HL-60 (cell line): ENCODE measurements at regions not wholly inside any gene's neighbourhood (a gene's known extent, or its start where the extent isn't known, plus 50 kb on each side); places are given as distances from the start of the nearest gene placed in this dataset.

ENCODE experiments used
- DNase-seq, 2 experiments: peaks; one replicate each; pipeline ENCODE4 v3.0.0-alpha.2; 2010 to 2020; ENCODE audit warnings: low read depth in 1 of 2, low spot score in 1 of 2
- H3K27ac ChIP-seq: fragments of 250-450 bp; sonication (Bioruptor Pico); replicated peaks from 2 replicates; pipeline ENCODE4 v1.5.1; 2020; ENCODE audit warnings: mild to moderate bottlenecking, moderate library complexity
- H3K27me3 ChIP-seq: fragments of 250-450 bp; sonication (Bioruptor Pico); 2 replicates; pipeline ENCODE4 v1.5.1; 2021; ENCODE audit warnings: mild to moderate bottlenecking, moderate library complexity; ENCODE audit not compliant: insufficient read depth, poor library complexity, severe bottlenecking
- H3K4me3 ChIP-seq: replicated peaks from 2 replicates; pipeline ENCODE4 v1.5.1; 2011; ENCODE audit warnings: mild to moderate bottlenecking, control low read depth, low read length; ENCODE audit not compliant: insufficient read depth
- CTCF ChIP-seq: IDR thresholded peaks from one replicate; pipeline ENCODE4 v1.5.1; 2011; ENCODE audit warnings: low read length, control low read depth, inconsistent platforms; ENCODE audit not compliant: insufficient read depth
- GABPA ChIP-seq: IDR thresholded peaks from 2 replicates; pipeline ENCODE4 v1.6.1; 2012; ENCODE audit warnings: low read depth
- POLR2AphosphoS5 ChIP-seq: IDR thresholded peaks from 2 replicates; pipeline ENCODE4 v1.6.1; 2012; ENCODE audit warnings: low read depth
- SPI1 ChIP-seq: IDR thresholded peaks from 2 replicates; pipeline ENCODE4 v1.6.1; 2012; ENCODE audit warnings: low read depth, mild to moderate bottlenecking, borderline replicate concordance
- TF ChIP-seq, protein P1 (sequence below): IDR thresholded peaks from 2 replicates; pipeline ENCODE4 v1.6.1; 2012; ENCODE audit warnings: low read depth; ENCODE audit not compliant: insufficient replicate concordance

- no peak for DNase-seq
- Histone ChIP-seq H3K27me3 (no peaks in the 10 kb centered on the region), H3K4me3 (no peak overlapping the region), H3K27ac (no peak overlapping the region)
- no peak for TF ChIP-seq GABPA
- TF ChIP-seq, protein P1, sequence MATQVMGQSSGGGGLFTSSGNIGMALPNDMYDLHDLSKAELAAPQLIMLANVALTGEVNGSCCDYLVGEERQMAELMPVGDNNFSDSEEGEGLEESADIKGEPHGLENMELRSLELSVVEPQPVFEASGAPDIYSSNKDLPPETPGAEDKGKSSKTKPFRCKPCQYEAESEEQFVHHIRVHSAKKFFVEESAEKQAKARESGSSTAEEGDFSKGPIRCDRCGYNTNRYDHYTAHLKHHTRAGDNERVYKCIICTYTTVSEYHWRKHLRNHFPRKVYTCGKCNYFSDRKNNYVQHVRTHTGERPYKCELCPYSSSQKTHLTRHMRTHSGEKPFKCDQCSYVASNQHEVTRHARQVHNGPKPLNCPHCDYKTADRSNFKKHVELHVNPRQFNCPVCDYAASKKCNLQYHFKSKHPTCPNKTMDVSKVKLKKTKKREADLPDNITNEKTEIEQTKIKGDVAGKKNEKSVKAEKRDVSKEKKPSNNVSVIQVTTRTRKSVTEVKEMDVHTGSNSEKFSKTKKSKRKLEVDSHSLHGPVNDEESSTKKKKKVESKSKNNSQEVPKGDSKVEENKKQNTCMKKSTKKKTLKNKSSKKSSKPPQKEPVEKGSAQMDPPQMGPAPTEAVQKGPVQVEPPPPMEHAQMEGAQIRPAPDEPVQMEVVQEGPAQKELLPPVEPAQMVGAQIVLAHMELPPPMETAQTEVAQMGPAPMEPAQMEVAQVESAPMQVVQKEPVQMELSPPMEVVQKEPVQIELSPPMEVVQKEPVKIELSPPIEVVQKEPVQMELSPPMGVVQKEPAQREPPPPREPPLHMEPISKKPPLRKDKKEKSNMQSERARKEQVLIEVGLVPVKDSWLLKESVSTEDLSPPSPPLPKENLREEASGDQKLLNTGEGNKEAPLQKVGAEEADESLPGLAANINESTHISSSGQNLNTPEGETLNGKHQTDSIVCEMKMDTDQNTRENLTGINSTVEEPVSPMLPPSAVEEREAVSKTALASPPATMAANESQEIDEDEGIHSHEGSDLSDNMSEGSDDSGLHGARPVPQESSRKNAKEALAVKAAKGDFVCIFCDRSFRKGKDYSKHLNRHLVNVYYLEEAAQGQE: no peak
- no peak for TF ChIP-seq SPI1
- TF ChIP-seq CTCF: no peak
- no peak for TF ChIP-seq POLR2AphosphoS5
Measured at GRCh38 chr14:55841625-55842024, 261.6 kb downstream of the KTN1 start.

DNA sequence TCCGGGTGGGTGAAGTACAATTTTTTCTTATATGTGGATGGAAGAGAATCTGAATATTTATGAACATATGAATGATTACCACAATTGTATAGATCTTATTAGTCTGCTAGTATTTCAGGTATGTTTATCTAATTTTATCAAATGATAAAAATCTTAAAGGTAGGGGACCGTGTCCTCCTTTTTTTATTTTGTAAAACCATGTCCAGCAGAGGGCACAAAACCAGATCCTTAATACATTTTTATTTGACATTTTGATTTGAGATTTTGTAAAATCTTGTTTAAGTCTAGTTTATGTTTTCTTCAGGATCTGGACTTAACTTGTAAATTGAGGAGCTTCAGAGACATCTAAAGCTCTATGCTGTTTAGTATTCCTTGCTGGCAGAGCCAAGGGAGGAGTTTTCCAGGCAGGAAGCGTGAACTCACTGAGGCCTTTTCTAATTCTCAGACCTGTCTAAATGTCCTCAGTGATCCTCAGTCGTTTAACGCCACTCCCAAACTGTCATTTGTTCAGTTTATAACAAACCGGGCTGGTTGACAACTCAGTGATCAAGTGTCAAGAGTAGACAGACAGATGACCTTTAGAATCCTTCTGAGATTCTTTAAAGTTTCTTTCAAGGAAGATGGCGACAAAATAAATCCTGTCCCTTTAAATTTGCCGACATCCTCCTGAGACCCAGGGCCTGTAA lies 263.9 kb downstream of the KTN1 start:
- no peak overlapping the region for H3K4me3 ChIP-seq
- no peaks in the 10 kb centered on the region for H3K27me3 ChIP-seq
- DNase-seq: no peak
- no peak overlapping the region for H3K27ac ChIP-seq
- TF ChIP-seq GABPA: no peak
- no peak for TF ChIP-seq SPI1
- TF ChIP-seq, protein P1: no peak
- TF ChIP-seq POLR2AphosphoS5: no peak
- TF ChIP-seq CTCF: no peak

DNA sequence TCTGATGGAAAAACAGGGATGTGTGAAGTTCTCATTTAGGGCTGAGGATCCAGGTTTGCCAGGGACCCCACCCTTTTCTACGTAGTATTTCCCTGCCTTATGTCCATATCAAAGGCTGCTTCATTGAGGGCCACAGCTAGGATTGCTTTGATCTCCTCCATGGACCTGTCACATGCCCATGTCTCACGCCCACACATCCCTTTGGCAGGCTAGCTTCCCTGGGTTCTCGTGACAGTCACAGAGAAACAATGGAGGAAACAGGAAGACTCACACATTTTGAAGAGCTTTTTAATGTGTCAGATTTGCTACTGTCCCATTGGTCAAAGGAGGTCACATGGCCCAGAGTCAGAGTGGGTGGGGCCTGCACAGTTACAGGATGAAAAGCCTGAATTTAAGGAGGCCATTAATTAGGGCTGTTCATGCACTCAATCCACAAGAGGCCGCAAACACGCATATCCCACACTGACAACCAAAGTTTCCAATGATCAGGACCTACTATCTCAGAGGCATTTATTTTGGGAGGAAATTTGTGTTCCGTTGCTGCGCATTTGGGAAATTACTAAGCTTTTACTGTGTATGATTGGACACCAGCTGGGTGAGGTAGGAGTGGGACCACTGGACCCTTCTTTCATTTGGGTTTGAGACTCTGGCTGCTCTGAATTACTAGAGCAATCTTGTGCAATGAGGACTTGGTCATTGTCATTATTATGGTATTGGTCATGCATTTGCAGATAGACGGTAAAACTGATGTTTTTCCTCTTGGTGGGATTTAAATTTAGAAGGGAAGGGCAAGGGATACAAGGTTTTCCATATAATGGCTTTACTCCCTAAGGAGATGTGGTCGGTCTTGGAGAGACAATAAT lies 266.2 kb downstream of the KTN1 start:
- H3K27ac ChIP-seq: no peak overlapping the region
- no peaks in the 10 kb centered on the region for H3K27me3 ChIP-seq
- DNase-seq: no peak
- no peak overlapping the region for H3K4me3 ChIP-seq
- TF ChIP-seq POLR2AphosphoS5 (no peak), SPI1 (no peak), GABPA (no peak), CTCF (no peak)
- TF ChIP-seq, protein P1: no peak
